A549 (cell line): ENCODE measurements at regions not wholly inside any gene's neighbourhood (a gene's known extent, or its start where the extent isn't known, plus 50 kb on each side); places are given as distances from the start of the nearest gene placed in this dataset.

ENCODE experiments used
- CHD2 ChIP-seq: fragments of 150-350 bp; IDR thresholded peaks from 2 replicates; pipeline ENCODE4 v1.6.1; 2014; ENCODE audit warnings: low read length; ENCODE audit not compliant: partially characterized antibody
- CTCF ChIP-seq: fragments of >200 bp; sonication (Bioruptor Twin); formaldehyde crosslinking; IDR thresholded peaks from 3 replicates; pipeline ENCODE4 v1.5.1; 2016
- EHMT2 ChIP-seq: fragments of 200-600 bp; sonication (generic); IDR thresholded peaks from 2 replicates; pipeline ENCODE4 v1.6.1; 2016; ENCODE audit warnings: antibody characterized with exemption, low read depth, mild to moderate bottlenecking, moderate library complexity
- EP300 ChIP-seq, 2 experiments: fragments of >200 bp; sonication (Bioruptor Twin); formaldehyde crosslinking; IDR thresholded peaks; 2 replicates in 1 of 2; 3 replicates in 1 of 2; pipeline ENCODE4 v1.6.1; 2016 to 2017
- KDM5A ChIP-seq: fragments of 200-600 bp; sonication (generic); IDR thresholded peaks from 2 replicates; pipeline ENCODE4 v1.6.1; 2016; ENCODE audit warnings: antibody characterized with exemption, mild to moderate bottlenecking
- POLR2A ChIP-seq: IDR thresholded peaks from 2 replicates; pipeline ENCODE4 v1.6.1; 2012; ENCODE audit warnings: mild to moderate bottlenecking, low read length
- RAD21 ChIP-seq, 2 experiments: fragments of >200 bp in 1 of 2; sonication (Bioruptor Twin) in 1 of 2; formaldehyde crosslinking in 1 of 2; IDR thresholded peaks in 1 of 2; conservative IDR thresholded peaks in 1 of 2; 2 replicates in 1 of 2; 3 replicates in 1 of 2; pipeline ENCODE4 v1.6.1; 2012 to 2018; ENCODE audit warnings: inconsistent platforms in 1 of 2
- RCOR1 ChIP-seq: fragments of 150-350 bp; IDR thresholded peaks from 2 replicates; pipeline ENCODE4 v1.6.1; 2014; ENCODE audit warnings: antibody characterized with exemption, low read length, low read depth
- SMC3 ChIP-seq: fragments of >200 bp; sonication (Bioruptor Twin); formaldehyde crosslinking; IDR thresholded peaks from 3 replicates; pipeline ENCODE4 v1.6.1; 2018; ENCODE audit warnings: inconsistent platforms
- TF ChIP-seq, protein P1 (sequence below): fragments of 200-600 bp; sonication (generic); IDR thresholded peaks from 2 replicates; pipeline ENCODE4 v1.6.1; 2016; ENCODE audit warnings: antibody characterized with exemption, mild to moderate bottlenecking, moderate library complexity
- TF ChIP-seq, protein P2 (sequence below): IDR thresholded peaks from 2 replicates; pipeline ENCODE4 v1.6.1; 2012

GRCh38 chr7:133186060-133186459 lies 66.8 kb upstream of the EXOC4 start:
- TF ChIP-seq CTCF (no peak), EP300 (IDR thresholded peaks at IDR 0.05) (no peak), RAD21 (conservative IDR thresholded peaks at IDR 0.05 in 1 of 2, IDR thresholded peaks at IDR 0.05 in 1 of 2) (no peak), EHMT2 (no peak), SMC3 (no peak), KDM5A (no peak), CHD2 (no peak), RCOR1 (no peak), POLR2A (no peak)
- TF ChIP-seq, protein P1, sequence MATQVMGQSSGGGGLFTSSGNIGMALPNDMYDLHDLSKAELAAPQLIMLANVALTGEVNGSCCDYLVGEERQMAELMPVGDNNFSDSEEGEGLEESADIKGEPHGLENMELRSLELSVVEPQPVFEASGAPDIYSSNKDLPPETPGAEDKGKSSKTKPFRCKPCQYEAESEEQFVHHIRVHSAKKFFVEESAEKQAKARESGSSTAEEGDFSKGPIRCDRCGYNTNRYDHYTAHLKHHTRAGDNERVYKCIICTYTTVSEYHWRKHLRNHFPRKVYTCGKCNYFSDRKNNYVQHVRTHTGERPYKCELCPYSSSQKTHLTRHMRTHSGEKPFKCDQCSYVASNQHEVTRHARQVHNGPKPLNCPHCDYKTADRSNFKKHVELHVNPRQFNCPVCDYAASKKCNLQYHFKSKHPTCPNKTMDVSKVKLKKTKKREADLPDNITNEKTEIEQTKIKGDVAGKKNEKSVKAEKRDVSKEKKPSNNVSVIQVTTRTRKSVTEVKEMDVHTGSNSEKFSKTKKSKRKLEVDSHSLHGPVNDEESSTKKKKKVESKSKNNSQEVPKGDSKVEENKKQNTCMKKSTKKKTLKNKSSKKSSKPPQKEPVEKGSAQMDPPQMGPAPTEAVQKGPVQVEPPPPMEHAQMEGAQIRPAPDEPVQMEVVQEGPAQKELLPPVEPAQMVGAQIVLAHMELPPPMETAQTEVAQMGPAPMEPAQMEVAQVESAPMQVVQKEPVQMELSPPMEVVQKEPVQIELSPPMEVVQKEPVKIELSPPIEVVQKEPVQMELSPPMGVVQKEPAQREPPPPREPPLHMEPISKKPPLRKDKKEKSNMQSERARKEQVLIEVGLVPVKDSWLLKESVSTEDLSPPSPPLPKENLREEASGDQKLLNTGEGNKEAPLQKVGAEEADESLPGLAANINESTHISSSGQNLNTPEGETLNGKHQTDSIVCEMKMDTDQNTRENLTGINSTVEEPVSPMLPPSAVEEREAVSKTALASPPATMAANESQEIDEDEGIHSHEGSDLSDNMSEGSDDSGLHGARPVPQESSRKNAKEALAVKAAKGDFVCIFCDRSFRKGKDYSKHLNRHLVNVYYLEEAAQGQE, result no peak
- TF ChIP-seq, protein P2, sequence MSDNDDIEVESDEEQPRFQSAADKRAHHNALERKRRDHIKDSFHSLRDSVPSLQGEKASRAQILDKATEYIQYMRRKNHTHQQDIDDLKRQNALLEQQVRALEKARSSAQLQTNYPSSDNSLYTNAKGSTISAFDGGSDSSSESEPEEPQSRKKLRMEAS, result no peak
